HCT116 (cell line): ENCODE measurements at regions not wholly inside any gene's neighbourhood (a gene's known extent, or its start where the extent isn't known, plus 50 kb on each side); places are given as distances from the start of the nearest gene placed in this dataset.

ENCODE experiments used
- ATAC-seq: fragments of 200-7000 bp; cut with Tn5 transposase; 2 replicates; pipeline ENCODE4 v1.9.1; 2020; ENCODE audit warnings: mild to moderate bottlenecking, moderate library complexity
- BruUV-seq: library from RNA; stranded (reverse); fragments of 400-500 nt; replicated peaks from 2 replicates; lab custom pipeline; 2021; lab: Mats Ljungman, UMichigan
- CTCF ChIA-PET: fragments of 300-600 bp; sonication (Branson Sonifier 250); formaldehyde crosslinking; loops from one replicate; lab custom pipeline; 2021; ENCODE audit warnings: antibody characterized with exemption; lab: Charles Lee
- POLR2A ChIA-PET: fragments of 300-600, 350-600 bp; sonication (Branson Sonifier 250); formaldehyde crosslinking; loops from one replicate; lab custom pipeline; 2021; ENCODE audit warnings: antibody characterized with exemption; lab: Charles Lee
- RAD21 ChIA-PET, 2 experiments: fragments of 300-600 bp; sonication (Branson Sonifier 250); formaldehyde crosslinking; loops; one replicate each; lab custom pipeline; 2023; ENCODE audit warnings: low total read pairs in 2 of 2; ENCODE audit not compliant: uncharacterized antibody in 2 of 2, unreplicated experiment in 2 of 2, low non-redundant PET in 1 of 2; lab: Charles Lee
- DNase-seq: peaks from one replicate; pipeline ENCODE4 v3.0.0-alpha.2; 2010; ENCODE audit warnings: low read depth, low spot score
- H2AFZ ChIP-seq: fragments of 200-600 bp; shearing (Covaris generic), sonication (generic); 2 replicates; pipeline ENCODE4 v1.6.1; 2017; ENCODE audit warnings: low read depth, mixed run types, mixed read lengths, antibody characterized with exemption, low read length; ENCODE audit not compliant: poor library complexity, severe bottlenecking
- H3K27ac ChIP-seq: 2 replicates; pipeline ENCODE4 v1.5.1; 2012; ENCODE audit warnings: low read depth, low read length
- H3K27me3 ChIP-seq: fragments of 200-600 bp; sonication (generic); 2 replicates; pipeline ENCODE4 v1.6.1; 2016; ENCODE audit warnings: mixed run types, low read length, mixed read lengths; ENCODE audit not compliant: insufficient read depth
- H3K36me3 ChIP-seq, 2 experiments: fragments of 200-500 bp in 1 of 2; fragments of 200-600 bp in 1 of 2; sonication (Bioruptor generic) in 1 of 2; sonication (generic) in 1 of 2; 2 replicates each; pipeline versions ENCODE4 v1.5.1 to v1.6.1; 2014 to 2016; ENCODE audit warnings: low read length in 2 of 2, inconsistent platforms in 1 of 2, mixed read lengths in 1 of 2, mixed run types in 1 of 2; ENCODE audit not compliant: insufficient read depth in 2 of 2, control insufficient read depth in 1 of 2
- H3K4me1 ChIP-seq, 2 experiments: fragments of 200-600 bp in 1 of 2; sonication (generic) in 1 of 2; 2 replicates each; pipeline versions ENCODE4 v1.5.1 to v1.6.1; 2012 to 2017; ENCODE audit warnings: low read length in 2 of 2, inconsistent platforms in 1 of 2, mild to moderate bottlenecking in 1 of 2, mixed read lengths in 1 of 2, mixed run types in 1 of 2, moderate library complexity in 1 of 2; ENCODE audit not compliant: insufficient read depth in 2 of 2, control insufficient read depth in 1 of 2
- H3K4me2 ChIP-seq: fragments of 200-600 bp; sonication (generic); 2 replicates; pipeline ENCODE4 v1.6.1; 2017; ENCODE audit warnings: mixed run types, low read length, mixed read lengths
- H3K4me3 ChIP-seq, 2 experiments: fragments of 200-600 bp in 1 of 2; sonication (generic) in 1 of 2; replicated peaks in 1 of 2; 2 replicates each; pipeline ENCODE4 v1.5.1; 2011 to 2016; ENCODE audit warnings: low read length in 2 of 2, control low read depth in 1 of 2, low read depth in 1 of 2, mild to moderate bottlenecking in 1 of 2, mixed read lengths in 1 of 2, mixed run types in 1 of 2
- H3K79me2 ChIP-seq: fragments of 200-600 bp; sonication (generic); 2 replicates; pipeline ENCODE4 v1.6.1; 2017; ENCODE audit warnings: mild to moderate bottlenecking, mixed run types, low read length, moderate library complexity, mixed read lengths; ENCODE audit not compliant: insufficient read depth
- H3K9ac ChIP-seq: fragments of 200-600 bp; sonication (generic); 2 replicates; pipeline ENCODE4 v1.6.1; 2016; ENCODE audit warnings: low read length, mixed read lengths
- H3K9me2 ChIP-seq: fragments of 200-600 bp; sonication (generic), shearing (Covaris generic); 2 replicates; pipeline ENCODE4 v1.6.1; 2017; ENCODE audit warnings: mixed run types, mild to moderate bottlenecking, moderate library complexity; ENCODE audit not compliant: insufficient read depth
- H3K9me3 ChIP-seq, 2 experiments: fragments of 200-500 bp in 1 of 2; fragments of 200-600 bp in 1 of 2; sonication (Bioruptor generic) in 1 of 2; sonication (generic) in 1 of 2; 2 replicates each; pipeline ENCODE4 v1.6.1; 2014 to 2017; ENCODE audit warnings: low read length in 2 of 2, mixed read lengths in 2 of 2, inconsistent platforms in 1 of 2, low read depth in 1 of 2, mild to moderate bottlenecking in 1 of 2, mixed run types in 1 of 2, moderate library complexity in 1 of 2; ENCODE audit not compliant: control insufficient read depth in 1 of 2, insufficient read depth in 1 of 2
- H4K20me1 ChIP-seq: fragments of 200-600 bp; sonication (generic), shearing (Covaris generic); 2 replicates; pipeline ENCODE4 v1.6.1; 2017; ENCODE audit warnings: mixed run types, mild to moderate bottlenecking, moderate library complexity; ENCODE audit not compliant: insufficient read depth
- CBX3 ChIP-seq: IDR thresholded peaks from 2 replicates; pipeline ENCODE4 v1.6.1; 2012; ENCODE audit warnings: low read depth
- CEBPB ChIP-seq: IDR thresholded peaks from 2 replicates; pipeline ENCODE4 v1.6.1; 2012; ENCODE audit warnings: low read depth
- EZH2 ChIP-seq: fragments of 200-600 bp; sonication (generic); IDR thresholded peaks from 2 replicates; pipeline ENCODE4 v1.6.1; 2017; ENCODE audit warnings: antibody characterized with exemption, mixed run types
- POLR2AphosphoS5 ChIP-seq: IDR thresholded peaks from 2 replicates; pipeline ENCODE4 v1.6.1; 2011; ENCODE audit warnings: mild to moderate bottlenecking, low read depth, low read length, moderate library complexity
- RAD21 ChIP-seq: IDR thresholded peaks from 2 replicates; pipeline ENCODE4 v1.6.1; 2012; ENCODE audit warnings: low read depth, mild to moderate bottlenecking
- SIN3A ChIP-seq: IDR thresholded peaks from 2 replicates; pipeline ENCODE4 v1.6.1; 2012; ENCODE audit warnings: low read depth
- SP1 ChIP-seq: IDR thresholded peaks from 2 replicates; pipeline ENCODE4 v1.6.1; 2012; ENCODE audit warnings: low read depth
- SRF ChIP-seq: IDR thresholded peaks from 2 replicates; pipeline ENCODE4 v1.6.1; 2012; ENCODE audit warnings: low read depth
- TCF7L2 ChIP-seq: IDR thresholded peaks from 2 replicates; pipeline ENCODE4 v1.7.0; 2011; ENCODE audit warnings: borderline replicate concordance, inconsistent platforms; ENCODE audit not compliant: insufficient read depth, insufficient read length; ENCODE audit errors: extremely low read depth
- YY1 ChIP-seq: IDR thresholded peaks from 2 replicates; pipeline ENCODE4 v1.6.1; 2011; ENCODE audit warnings: low read length, low read depth, moderate library complexity, mild to moderate bottlenecking; ENCODE audit not compliant: insufficient replicate concordance; ENCODE audit errors: extremely low read depth
- ZBTB33 ChIP-seq: IDR thresholded peaks from 2 replicates; pipeline ENCODE4 v1.6.1; 2011; ENCODE audit warnings: mild to moderate bottlenecking, low read length, moderate library complexity; ENCODE audit not compliant: insufficient replicate concordance; ENCODE audit errors: extremely low read depth
- ZFX ChIP-seq: fragments of 450-650 bp; IDR thresholded peaks from 2 replicates; pipeline ENCODE4 v1.6.1; 2017
- ZNF274 ChIP-seq: fragments of 200-500 bp; sonication (Bioruptor generic); IDR thresholded peaks from 2 replicates; pipeline ENCODE4 v1.6.1; 2014; ENCODE audit warnings: mild to moderate bottlenecking, low read depth, low read length, inconsistent platforms
- intact Hi-C: fragments of 100-400 bp; cut with micrococcal nuclease; formaldehyde crosslinking; loops from 2 replicates; pipeline ENCODE4 v1.10.0; 2022
- TF ChIP-seq, protein P1 (sequence below), 3 experiments: fragments of 200-600 bp in 1 of 3; sonication (generic) in 1 of 3; IDR thresholded peaks in 2 of 3; conservative IDR thresholded peaks in 1 of 3; 2 replicates each; pipeline ENCODE4 v1.5.1; 2012 to 2017; ENCODE audit warnings: low read depth in 2 of 3, low read length in 2 of 3, antibody characterized with exemption in 1 of 3, borderline replicate concordance in 1 of 3, control low read depth in 1 of 3, mild to moderate bottlenecking in 1 of 3, mixed read lengths in 1 of 3, mixed run types in 1 of 3, moderate library complexity in 1 of 3; ENCODE audit not compliant: insufficient read depth in 1 of 3
- TF ChIP-seq, protein P2 (sequence below): IDR thresholded peaks from 2 replicates; pipeline ENCODE4 v1.6.1; 2012
- TF ChIP-seq, protein P3 (sequence below): IDR thresholded peaks from 2 replicates; pipeline ENCODE4 v1.6.1; 2012; ENCODE audit warnings: low read depth

DNA sequence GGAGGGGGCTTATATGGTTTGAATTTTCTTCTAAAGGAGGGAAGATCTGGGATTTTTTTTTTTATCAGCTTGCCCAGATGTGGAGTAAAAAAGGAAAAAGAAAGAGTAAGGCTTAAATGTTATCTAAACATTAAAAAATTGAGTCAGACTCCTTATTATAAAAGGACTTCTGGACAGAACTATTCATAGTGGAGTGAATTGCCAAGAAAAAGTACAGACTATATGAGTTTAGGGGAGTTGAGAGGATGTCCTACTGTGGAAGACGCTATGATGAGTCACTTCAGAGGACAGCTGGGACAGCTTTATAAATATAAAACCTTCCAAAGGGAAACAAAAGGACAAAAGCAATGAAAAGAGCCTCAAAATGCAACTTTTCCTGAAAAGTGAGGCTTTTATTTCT is 73.0 kb downstream of the TFPI2 start:
- Histone ChIP-seq H3K27ac (no peak overlapping the region), H3K4me2 (no peak overlapping the region), H3K27me3 (no peaks in the 10 kb centered on the region), H4K20me1 (no peaks in the 10 kb centered on the region), H2AFZ (no peak overlapping the region), H3K36me3 (no peaks in the 10 kb centered on the region), H3K9ac (no peak overlapping the region), H3K4me3 (no peak overlapping the region), H3K9me2 (no peaks in the 10 kb centered on the region), H3K4me1 (no peaks in the 10 kb centered on the region), H3K9me3 (no peaks in the 10 kb centered on the region), H3K79me2 (no peaks in the 10 kb centered on the region)
- no TSS peak for BruUV-seq
- intact Hi-C loops: no loop called here
- ChIA-PET RAD21 (no interaction called here), POLR2A (no interaction called here), CTCF (no interaction called here)
- no peak for DNase-seq
- no peak for TF ChIP-seq TCF7L2
- no peak for TF ChIP-seq CEBPB
- no peak for TF ChIP-seq YY1
- TF ChIP-seq, protein P1, sequence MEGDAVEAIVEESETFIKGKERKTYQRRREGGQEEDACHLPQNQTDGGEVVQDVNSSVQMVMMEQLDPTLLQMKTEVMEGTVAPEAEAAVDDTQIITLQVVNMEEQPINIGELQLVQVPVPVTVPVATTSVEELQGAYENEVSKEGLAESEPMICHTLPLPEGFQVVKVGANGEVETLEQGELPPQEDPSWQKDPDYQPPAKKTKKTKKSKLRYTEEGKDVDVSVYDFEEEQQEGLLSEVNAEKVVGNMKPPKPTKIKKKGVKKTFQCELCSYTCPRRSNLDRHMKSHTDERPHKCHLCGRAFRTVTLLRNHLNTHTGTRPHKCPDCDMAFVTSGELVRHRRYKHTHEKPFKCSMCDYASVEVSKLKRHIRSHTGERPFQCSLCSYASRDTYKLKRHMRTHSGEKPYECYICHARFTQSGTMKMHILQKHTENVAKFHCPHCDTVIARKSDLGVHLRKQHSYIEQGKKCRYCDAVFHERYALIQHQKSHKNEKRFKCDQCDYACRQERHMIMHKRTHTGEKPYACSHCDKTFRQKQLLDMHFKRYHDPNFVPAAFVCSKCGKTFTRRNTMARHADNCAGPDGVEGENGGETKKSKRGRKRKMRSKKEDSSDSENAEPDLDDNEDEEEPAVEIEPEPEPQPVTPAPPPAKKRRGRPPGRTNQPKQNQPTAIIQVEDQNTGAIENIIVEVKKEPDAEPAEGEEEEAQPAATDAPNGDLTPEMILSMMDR (IDR thresholded peaks at IDR 0.05 in 2 of 3, conservative IDR thresholded peaks at IDR 0.05 in 1 of 3; ENCODE audit: borderline replicate concordance in 1 of 3, insufficient read depth in 1 of 3, low read depth in 2 of 3, low read length in 2 of 3): no peak
- TF ChIP-seq RAD21: no peak
- TF ChIP-seq ZNF274: no peak
- TF ChIP-seq, protein P2, sequence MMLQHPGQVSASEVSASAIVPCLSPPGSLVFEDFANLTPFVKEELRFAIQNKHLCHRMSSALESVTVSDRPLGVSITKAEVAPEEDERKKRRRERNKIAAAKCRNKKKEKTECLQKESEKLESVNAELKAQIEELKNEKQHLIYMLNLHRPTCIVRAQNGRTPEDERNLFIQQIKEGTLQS: no peak
- TF ChIP-seq ZFX: no peak
- TF ChIP-seq SIN3A: no peak
- TF ChIP-seq, protein P3, sequence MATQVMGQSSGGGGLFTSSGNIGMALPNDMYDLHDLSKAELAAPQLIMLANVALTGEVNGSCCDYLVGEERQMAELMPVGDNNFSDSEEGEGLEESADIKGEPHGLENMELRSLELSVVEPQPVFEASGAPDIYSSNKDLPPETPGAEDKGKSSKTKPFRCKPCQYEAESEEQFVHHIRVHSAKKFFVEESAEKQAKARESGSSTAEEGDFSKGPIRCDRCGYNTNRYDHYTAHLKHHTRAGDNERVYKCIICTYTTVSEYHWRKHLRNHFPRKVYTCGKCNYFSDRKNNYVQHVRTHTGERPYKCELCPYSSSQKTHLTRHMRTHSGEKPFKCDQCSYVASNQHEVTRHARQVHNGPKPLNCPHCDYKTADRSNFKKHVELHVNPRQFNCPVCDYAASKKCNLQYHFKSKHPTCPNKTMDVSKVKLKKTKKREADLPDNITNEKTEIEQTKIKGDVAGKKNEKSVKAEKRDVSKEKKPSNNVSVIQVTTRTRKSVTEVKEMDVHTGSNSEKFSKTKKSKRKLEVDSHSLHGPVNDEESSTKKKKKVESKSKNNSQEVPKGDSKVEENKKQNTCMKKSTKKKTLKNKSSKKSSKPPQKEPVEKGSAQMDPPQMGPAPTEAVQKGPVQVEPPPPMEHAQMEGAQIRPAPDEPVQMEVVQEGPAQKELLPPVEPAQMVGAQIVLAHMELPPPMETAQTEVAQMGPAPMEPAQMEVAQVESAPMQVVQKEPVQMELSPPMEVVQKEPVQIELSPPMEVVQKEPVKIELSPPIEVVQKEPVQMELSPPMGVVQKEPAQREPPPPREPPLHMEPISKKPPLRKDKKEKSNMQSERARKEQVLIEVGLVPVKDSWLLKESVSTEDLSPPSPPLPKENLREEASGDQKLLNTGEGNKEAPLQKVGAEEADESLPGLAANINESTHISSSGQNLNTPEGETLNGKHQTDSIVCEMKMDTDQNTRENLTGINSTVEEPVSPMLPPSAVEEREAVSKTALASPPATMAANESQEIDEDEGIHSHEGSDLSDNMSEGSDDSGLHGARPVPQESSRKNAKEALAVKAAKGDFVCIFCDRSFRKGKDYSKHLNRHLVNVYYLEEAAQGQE: no peak
- TF ChIP-seq ZBTB33: no peak
- TF ChIP-seq SP1: no peak
- TF ChIP-seq SRF: no peak
- no peak for TF ChIP-seq EZH2
- no peak for TF ChIP-seq CBX3
- TF ChIP-seq POLR2AphosphoS5: no peak
- no peak for ATAC-seq
